ENCODE measurements at regions not wholly inside any gene's neighbourhood (a gene's known extent, or its start where the extent isn't known, plus 50 kb on each side); places are given as distances from the start of the nearest gene placed in this dataset.
A peak's percentile ranks its signal among the peaks of the same experiment; 100 is the strongest.
"Not testable (repeated sequence)": the region's sequence is repeated elsewhere in the genome, so short reads cannot be mapped to it uniquely, and the experiment has no call there.

DNA sequence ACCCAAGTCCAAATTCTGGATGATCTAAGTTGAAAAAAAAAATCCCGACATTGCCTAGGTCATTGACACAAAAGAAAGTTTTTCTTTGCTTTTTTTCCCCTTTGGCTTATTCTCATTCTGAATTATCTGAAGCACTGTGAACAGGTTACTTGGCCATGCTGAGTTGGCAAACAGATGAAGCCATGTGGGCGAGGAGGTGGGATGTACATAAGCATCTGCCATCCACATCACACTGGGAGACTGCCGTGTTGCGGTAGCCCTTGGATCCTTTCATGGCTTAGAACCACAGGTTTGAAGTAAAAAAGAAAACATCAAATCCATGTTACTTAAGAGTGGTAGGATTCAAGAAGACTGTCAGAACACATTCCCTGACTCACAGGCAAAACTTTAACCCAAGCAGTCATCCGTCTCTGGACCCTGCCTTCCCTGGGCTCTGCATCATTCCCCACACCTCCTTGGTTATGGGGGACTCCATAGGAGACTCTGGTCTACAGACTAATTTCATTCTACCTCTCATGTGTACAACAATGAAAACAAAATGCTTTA, 242.5 kb upstream of the SERP2 start:
- DNase-seq, result no peak

DNA sequence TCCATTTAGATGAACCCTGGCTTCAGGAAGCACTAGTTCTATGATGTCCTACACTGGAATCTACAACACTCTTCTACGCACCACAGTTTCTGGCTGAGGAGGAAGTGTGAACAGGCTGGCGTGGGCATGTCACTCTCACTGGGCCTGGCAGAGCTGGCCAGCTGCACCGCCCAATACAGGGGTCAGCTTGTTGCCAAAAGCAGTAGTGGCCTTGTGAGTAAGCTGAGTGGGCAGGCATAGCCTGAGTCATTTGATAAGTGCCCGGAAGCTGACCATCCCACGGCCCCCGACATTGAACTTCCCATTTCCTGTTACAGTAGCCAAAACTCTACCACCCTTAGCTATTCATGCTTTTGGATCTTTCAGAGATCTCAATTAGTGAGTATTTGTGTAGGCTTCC, 240.9 kb upstream of the SERP2 start:
- DNase-seq, result peak; percentile 99

DNA sequence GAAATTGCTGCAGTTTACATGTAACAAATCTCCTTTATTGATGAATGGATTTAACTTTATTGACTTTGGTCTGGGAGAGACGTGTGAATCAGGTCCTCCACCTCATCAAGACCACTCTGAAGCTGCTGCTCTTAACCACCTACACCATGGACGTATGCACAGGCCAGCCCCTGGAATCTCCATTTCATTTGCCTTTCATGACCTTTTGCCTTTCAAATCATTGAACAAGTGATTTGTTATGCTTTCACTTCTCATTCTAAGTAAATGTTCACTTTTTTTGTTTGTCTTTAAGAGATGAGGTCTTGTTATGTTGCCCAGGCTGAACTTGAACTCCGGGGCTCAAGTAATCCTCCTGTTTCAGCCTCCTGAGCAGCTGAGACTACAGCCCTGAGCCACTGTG, 240.0 kb upstream of the SERP2 start:
- peak; percentile 71 for DNase-seq

DNA sequence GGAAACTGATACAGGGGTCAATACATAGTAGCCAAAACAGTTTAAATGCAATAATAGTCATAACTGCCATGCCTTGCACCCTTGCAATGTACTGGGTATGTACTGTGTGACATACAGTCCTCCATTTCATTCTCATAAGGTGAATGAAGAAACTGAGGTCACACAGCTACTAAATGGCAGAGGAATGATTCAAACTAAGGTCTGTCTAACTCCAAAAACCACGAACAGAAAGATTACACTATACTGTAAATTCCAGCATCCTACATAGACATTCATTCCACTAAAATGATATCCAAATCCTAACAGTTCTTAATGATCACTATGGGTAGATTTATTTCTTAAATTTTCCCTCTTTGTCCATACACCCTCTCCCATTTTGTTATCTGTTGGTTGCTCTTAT, 238.1 kb upstream of the SERP2 start:
- DNase-seq, result peak; percentile 60

DNA sequence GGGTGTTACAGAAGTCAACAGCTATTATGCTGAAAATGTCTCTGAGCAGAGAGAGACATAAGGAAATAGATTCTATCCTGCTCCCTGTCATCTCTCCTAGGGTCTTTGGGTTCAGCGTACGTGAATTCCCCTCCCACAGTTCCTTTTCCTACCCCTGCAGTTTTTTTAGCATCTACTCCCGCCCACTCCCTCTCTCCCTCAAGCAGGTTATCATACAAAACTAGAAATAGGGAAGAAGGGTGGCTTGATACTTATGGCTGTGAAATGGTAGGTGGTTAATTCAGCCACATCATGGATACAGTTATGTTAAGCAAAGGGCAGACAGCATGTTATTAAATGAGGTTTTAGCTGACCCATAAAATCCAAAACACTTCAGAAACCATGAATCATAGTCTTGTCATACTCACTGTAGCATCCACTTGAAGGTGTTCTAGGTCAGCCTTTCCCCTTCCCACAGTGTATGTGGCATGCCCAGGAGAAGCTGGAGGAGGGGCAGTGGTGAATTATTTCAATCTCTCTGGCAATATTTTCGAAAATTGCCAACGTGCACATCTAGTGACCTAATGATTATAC, 236.8 kb upstream of the SERP2 start:
- no peak for DNase-seq

DNA sequence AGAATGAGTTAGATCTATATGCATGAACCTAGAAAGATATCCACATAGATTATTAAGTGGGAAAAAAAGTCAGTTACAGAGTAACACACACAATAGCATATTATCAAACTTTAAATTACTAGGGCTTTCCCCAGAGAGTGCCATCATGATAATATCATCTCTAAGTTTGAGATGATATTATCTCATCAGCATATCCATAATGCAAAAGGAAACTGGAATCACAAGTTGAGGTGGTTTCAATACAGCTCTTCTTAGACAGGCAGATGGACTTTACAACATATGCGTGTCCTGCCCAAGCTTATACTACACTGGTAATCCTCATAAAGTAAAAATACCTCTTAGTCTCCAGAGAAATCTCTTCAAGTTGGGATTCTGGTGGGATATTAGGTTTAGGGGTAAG, 236.2 kb upstream of the SERP2 start:
- peak; percentile 60 for DNase-seq

DNA sequence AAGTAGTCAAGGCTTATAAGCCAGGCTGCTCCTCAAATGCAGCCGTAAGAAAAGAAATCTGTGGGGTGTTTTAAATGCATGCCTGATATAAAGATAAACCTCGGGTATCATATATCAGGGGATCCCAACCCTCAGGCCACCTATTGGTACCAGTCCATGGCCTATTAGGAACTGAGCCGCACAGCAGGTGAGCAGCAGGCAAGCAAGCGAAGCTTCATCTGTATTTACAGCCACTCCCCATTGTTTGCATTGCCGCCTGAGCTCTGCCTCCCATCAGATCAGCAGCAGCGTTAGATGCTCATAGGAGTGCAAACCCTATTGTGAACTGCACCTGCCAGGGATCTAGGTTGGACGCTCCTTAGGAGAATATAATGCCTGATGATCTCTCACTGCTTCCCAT, 233.5 kb upstream of the SERP2 start:
- no peak for DNase-seq

DNA sequence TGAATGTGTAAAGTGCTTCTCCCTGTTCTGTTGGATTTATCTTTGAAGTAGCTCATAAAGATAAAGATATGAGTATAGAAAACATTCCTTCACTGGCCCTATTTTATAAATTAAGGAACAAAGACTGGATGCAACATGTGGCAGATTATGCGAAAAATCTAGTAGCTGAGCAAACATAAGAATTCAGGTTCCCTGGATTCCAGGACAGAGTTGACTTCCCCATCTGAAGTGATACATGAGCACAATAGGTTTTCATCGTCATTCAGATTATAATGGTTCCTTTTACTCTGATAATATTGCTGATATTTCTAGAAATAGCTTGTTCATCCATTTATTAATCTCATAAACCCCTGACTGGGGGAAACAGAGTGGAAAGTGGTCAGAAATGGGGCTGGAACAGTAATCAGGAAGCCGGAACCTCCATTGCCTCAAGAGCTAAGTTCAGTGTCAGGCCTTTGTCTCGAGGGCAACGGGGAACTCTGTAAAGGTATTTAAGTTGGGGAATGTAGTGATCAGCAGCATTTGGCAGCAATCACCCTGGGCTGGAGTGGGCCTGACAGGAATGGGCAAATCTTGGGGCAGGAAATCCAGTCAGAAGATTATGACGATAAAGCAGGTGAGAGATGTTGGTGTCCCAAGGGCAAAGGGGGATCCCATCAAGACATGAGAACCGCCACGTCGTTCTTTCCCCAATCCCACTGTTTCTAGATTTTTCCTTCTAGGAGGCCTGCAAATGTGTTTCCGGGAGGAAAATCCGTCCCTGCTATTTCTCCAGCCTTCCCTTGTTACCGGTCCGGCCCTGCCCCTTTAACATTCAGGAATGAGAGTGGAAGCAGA, 232.5 kb upstream of the SERP2 start:
- no peak for DNase-seq

DNA sequence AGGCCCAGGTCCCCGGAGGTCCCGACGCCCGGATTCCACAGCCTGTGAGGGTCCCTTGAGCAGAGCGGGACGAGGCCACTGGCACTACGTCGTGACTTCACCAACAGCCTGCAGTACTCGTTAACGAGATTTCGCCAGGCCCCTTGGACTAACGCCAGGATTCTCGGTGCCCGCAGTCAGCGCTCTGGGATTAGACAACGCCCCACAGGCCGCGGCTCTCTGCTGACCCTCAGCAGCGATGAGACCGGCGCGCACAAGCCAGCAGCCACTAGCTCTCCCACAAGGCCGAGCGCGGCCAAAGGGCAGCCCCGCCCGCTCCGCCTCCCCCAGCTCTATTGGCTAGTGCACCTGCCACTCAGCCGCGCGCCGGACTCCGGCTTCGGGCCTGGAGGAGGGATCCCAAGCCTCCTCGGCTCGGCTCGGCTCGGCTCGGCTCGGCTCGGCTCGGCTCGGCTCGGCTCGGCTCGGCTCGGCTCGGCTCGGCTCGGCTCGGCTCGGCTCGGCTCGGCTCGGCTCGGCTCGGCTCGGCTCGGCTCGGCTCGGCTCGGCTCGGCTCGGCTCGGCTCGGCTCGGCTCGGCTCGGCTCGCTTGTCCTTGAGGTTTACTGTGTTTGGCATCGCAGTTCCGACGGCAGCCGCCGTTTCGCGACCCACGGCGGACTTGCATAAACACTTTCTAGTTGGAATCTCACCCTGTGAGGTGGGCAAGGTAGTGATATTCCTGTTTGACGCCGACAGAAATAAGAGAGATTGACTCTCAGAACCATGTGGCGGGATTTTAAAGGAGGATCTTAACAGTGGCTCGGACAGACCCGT, 231.7 kb upstream of the SERP2 start:
- peak; percentile 96 for DNase-seq

DNA sequence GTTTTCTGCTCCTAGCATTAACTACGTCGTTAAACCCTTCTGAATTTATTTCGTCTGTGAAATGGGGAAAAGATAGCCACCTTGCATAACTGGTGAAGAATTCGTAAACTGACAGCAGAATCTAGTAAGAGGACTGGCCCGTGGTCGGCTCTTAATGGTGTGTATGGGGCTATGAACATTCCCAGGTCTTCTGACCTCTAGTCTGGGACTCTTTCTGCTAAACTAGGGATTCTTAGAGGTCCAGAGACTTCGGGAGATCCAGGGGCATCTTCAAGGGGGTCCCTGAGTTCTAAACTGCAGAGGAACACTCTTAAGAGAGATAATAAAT, 231.1 kb upstream of the SERP2 start:
- no peak for DNase-seq

DNA sequence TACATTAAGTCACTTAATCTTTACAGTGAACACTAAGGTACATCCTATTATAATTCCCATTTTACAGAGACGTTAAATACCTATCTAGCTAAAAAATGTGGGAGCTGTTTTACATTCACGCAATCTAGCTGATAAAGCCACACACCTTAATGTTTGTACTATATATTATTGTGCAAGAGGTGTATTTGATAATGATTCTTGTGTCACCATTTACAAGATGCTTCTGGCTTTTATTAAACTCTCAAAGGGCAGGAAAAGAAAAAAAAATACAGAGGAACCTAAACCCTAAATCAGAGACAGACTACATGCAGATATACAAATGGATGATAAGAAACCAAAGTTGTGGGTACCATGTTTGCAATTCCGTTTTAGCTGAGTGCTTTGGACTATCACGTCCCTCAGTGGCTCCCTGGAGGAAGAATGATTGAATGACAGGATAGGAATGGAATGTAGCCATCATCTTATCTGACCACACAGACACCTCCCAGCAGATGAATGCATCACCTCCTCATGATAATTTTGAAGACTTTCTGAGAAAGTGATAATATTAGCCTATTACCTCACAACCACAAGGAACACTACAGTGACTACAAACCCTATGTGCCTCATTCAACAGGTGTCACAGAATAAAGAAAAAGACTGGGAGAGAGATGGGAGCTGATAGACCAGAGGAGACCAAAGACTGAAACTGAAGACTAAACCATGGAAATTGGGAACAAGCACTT, 230.5 kb upstream of the SERP2 start:
- DNase-seq, result no peak

DNA sequence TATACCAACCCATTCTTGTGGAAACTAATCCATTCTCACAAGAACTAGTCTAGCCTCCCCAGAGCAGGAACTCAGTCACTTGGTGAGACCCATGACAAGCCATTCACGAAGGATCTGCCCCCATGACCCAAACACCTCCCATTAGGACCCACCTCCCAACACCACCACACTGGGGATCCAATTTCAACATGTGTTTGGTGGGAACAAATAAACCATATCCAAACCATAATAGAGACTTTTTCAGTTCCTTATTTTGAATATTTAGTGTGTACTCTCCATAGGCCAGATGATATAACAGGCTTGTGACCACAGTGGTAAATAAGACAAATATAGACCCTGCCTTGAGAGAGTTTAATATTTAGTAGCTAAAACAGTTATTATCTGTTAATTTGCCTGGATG, 227.5 kb upstream of the SERP2 start:
- DNase-seq, result peak; percentile 53

DNA sequence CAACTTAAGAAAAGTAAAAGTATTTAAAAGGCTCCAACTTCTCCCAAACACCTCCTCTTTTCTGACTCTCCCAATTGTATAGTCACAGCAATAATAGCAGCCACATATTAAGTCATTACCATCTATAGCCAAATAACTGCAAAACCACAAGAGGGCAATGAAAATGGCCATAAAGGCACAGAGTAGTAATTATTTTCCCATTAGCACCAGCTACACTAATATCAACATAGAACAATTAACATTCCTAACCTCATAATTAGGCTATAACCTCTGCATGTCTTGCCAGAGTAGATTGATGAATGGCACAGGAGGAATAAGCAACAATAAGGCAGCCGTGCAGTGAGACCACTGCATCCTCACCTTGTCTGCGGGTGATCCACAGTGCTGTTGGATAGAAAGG, 226.4 kb upstream of the SERP2 start:
- DNase-seq, result no peak

DNA sequence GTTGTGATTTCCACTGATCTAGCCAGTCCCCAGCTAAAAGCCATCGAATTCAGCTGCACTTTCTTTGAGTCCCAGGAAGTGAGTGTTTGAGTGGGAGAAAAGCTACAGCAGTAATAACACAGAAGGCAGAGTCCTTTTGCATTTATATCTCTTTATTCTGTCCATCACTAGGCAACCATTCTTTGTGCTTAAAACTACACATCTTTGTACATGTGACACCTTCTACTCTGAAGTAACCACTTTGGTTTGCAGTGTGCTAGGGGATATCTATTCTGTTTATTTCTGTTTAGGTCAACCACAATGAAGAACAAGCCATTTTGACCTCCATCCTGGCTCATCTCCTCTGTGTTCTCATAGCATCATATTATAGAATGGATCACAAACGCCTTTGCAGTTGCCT, 226.0 kb upstream of the SERP2 start:
- no peak for DNase-seq

DNA sequence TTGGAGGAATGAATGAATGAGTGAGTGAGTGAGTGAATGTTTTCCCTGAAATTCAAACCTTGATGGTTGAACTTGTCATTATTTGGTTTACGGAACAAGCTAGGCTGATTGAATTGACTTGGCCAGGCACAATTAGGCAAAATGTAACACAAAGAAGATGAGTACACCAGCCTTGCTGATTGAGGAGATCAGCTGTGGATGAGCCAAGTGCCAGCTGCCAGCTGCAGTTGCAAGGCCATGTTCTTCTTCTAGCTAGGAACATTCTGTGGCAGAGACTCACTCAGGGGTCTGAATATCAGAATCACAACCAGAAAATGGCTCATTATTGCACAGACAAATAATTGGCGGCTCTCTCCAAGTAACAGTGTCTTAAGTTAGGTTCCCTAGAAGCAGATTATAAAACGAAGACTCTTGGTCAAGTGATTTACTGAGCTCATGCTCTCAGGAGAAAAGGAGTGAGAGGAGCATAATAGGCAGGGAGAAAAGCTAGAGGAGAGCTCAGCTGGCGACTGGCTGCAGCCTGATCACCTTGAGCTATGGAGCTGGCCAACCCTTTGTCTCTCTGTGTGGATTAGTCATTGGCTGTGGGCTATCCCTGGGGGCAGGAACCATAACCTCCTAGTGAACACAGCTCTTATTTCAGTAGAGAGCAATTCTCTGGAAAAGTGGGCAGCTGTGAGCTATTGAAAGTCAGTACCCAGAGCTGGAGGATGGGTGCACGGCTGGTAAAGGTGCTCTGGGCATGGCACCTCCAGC, 225.3 kb upstream of the SERP2 start:
- no peak for DNase-seq

DNA sequence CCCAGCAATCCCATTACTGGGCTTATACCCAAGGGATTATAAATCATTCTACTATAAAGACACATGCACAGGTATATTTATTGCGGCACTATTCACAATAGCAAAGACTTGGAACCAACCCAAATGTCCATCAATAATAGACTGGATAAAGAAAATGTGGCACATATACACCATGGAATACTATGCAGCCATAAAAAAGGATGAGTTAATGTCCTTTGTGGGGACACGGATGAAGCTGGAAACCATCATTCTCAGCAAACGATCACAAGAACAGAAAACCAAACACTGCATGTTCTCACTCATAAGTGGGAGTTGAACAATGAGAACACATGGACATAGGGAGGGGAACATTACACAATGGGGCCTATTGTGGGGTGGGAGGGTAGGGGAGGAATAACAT, 224.4 kb upstream of the SERP2 start:
- DNase-seq, result not testable (repeated sequence)

DNA sequence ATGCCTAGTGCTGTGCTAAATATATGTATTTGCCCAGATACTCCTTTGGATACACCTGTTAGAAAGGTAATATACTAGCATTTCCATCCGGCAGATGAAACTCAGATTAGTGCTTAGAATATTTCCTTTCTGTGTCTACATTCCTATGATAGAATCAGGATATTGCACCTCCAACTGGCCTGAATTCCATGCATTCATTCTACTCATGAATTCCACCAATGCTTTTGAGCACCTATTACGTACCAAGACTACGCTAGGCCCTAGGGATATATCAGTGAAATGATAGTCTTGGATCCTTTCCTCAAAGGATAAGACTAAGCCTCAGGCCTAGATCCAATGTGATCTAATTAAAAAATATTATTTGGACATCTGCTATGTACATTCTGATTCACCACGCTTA, 223.8 kb upstream of the SERP2 start:
- no peak for DNase-seq

DNA sequence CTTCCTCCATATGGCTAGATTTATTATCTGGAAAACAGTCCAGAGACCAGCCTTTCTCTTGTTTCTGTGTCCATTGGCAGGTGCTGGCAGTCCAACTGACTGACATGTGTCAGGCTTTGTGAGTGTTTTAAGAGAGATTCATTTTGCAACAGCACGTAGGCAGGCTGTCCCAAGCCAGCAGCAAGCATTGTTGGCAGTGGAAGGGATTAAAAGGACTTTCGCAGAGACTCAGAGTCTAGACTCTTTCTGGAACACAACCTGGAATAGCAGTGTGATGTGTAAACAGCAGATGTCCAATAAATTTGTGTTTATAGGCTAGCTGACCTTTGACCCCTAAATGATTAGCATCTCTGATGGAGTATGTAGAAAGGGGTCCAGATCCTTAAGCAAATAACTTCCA, 222.2 kb upstream of the SERP2 start:
- no peak for DNase-seq

DNA sequence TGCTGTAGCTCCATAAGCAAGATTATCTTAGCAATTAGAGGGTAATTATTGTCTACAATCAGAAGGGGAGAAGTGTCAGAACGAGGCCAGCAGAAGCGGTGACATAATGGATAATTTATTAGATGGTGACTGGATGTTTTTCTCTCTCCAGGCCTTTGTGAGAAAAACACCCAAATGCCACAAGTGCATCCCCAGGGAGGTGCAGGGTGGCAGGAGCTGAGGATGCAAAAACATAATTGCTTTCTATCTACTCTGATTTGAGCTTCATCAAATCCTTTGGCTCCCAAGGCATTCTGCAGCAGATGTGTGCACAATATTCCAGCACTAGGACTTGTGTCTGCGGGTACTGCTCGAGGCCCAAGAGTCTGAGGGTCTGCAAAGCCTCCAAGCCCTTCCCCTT, 220.1 kb upstream of the SERP2 start:
- DNase-seq, result no peak

DNA sequence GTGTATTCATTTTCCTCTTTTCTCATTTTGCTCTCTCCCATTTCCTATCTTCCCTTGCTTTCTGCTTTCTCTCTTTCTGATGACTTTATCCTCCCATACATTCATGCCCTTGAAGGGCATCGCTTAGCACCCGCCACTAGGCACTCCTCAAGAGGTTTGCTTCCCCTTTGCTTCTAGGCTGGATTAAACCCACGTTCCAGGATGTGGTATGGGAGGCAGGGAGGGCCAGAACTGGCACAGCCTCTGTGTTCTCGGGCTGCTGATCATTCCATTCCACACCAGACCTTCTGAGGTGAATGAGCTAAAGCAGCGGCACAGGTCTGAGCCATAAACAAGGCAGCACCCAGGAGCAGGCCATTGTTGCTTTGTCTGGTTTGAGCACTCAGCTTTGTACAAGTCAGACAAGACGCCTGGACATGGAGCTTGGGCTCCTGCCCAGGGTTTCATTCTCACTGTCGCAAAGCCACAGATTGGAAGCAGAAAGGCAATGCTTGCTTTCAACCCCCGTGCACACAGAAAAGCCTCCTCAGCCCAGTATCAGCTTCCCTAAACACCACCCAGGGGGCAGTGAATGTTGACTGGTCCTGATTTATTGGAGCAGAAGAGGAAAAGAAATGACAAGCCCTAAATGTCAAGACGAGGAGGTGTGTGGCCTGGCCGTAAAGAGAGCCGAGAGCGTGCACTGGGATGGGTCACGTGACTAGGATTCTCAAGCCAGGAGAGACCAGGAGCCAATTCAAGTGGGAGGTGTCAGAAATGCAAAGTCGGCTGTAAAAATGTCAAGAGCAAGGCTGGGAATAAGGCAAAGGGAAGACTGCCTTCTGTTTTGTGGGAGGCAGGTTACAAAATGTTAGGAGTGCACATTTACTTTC, 218.0 kb upstream of the SERP2 start:
- DNase-seq, result no peak

DNA sequence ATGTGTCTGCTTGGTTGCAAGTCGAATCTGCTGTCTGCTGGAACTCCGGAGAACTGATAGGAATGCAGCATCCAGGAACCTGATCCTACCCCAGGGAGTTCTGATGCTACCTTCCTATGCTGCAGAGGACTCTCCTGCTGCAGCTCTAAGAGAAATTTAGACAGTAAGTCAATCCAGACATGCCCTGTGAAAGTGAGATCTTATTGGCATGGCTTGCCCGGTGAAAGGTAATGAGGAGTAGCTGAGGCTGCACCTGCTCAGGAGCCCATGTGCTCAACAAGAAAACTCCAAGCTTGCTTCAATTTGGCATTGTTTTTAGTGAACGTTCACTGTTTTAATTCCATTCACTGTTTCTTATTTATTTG, 217.3 kb upstream of the SERP2 start:
- no peak for DNase-seq

DNA sequence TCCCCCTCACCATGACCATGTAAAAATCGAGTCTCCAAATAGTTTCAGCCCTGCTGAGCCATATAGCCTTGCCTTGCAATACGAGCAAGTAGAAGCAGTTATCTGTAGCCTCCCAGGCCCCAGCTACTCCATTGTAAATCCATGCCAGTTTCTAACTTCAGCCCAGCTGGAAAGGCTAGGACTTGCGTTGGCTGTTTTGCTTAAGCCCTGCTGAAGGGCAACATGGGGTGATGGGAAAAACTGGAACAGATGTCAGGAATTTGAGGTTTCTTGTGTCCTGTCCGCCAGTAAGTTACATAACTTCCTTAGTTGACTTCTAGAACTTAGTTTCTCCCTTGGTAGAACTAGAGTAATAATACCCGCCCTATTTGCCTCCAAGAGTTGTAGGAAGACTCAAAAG, 216.0 kb upstream of the SERP2 start:
- no peak for DNase-seq

Data from inflammatory macrophage treated with lipopolysaccharide for 4 hours (primary cell).